MM.1S (cell line): ENCODE measurements at regions not wholly inside any gene's neighbourhood (a gene's known extent, or its start where the extent isn't known, plus 50 kb on each side); places are given as distances from the start of the nearest gene placed in this dataset.

Experiments
- CTCF ChIP-seq: fragments of 300-600 bp; sonication (generic); IDR thresholded peaks from 2 replicates; pipeline ENCODE4 v1.5.1; 2016; ENCODE audit warnings: antibody characterized with exemption, low read length, mixed read lengths
- EZH2 ChIP-seq: fragments of 300-600 bp; sonication (generic); optimal IDR thresholded peaks from 2 replicates; pipeline ENCODE3; 2017; ENCODE audit warnings: low read depth, mild to moderate bottlenecking, antibody characterized with exemption, low read length, mixed read lengths
- EZH2phosphoT487 ChIP-seq: fragments of 300-600 bp; sonication (generic); IDR thresholded peaks from 2 replicates; pipeline ENCODE4 v1.6.1; 2018; ENCODE audit warnings: antibody characterized with exemption, low read length

- TF ChIP-seq CTCF (no peak), EZH2phosphoT487 (no peak), EZH2 (no peak)
Observed at GRCh38 chr21:16811011-16811410, 701.8 kb upstream of the CXADR start.
